ENCODE measurements at regions not wholly inside any gene's neighbourhood (a gene's known extent, or its start where the extent isn't known, plus 50 kb on each side); places are given as distances from the start of the nearest gene placed in this dataset.

- no peak for DNase-seq (ENCODE audit: low read depth, low spot score)
- no peaks in the 10 kb centered on the region; the same call in 1 of the 2 replicates for H3K27me3 ChIP-seq (ENCODE audit: control insufficient read depth, insufficient read depth, low read length)
- intact Hi-C loops (cut with micrococcal nuclease; ENCODE audit: unreplicated experiment) (no loop called here), in situ Hi-C loops (cut with HindIII; ENCODE audit: low pct_unique_long_range_greater_than_20kb, low sequenced_read_pairs) (no loop called here)
- no peaks in the 10 kb centered on the region for H3K4me1 ChIP-seq (ENCODE audit: control insufficient read depth, insufficient read depth, low read length)
- ChIA-PET POLR2A (no interaction called here), CTCF (no interaction called here)
- no peak overlapping the region for H3K27ac ChIP-seq (ENCODE audit: low read length)
- H3K9me3 ChIP-seq (ENCODE audit: control insufficient read depth, insufficient read depth, low read depth, low read length) = no peaks in the 10 kb centered on the region
- no peak overlapping the region for H3K4me3 ChIP-seq (ENCODE audit: low read depth in 2 of 2, low read length in 2 of 2)
- H3K36me3 ChIP-seq (ENCODE audit: control insufficient read depth, insufficient read depth, low read length) = no peaks in the 10 kb centered on the region
- no TSS peak for BruUV-seq (replicated peaks)
- no peak for TF ChIP-seq POLR2AphosphoS5 (IDR thresholded peaks at IDR 0.05; ENCODE audit: low read depth, low read length)
- no peak for ATAC-seq
Measured at GRCh38 chr2:65944213-65944612, 490.7 kb upstream of the MEIS1 start.

- no peaks in the 10 kb centered on the region for H3K9me3 ChIP-seq (ENCODE audit: control insufficient read depth, insufficient read depth, low read depth, low read length)
- ChIA-PET CTCF (no interaction called here), POLR2A (no interaction called here)
- H3K4me3 ChIP-seq (ENCODE audit: low read depth in 2 of 2, low read length in 2 of 2) = no peak overlapping the region
- ATAC-seq = no peak
- H3K27me3 ChIP-seq (ENCODE audit: control insufficient read depth, insufficient read depth, low read length) = no peaks in the 10 kb centered on the region; the same call in 1 of the 2 replicates
- BruUV-seq (replicated peaks) = no TSS peak
- intact Hi-C loops (cut with micrococcal nuclease; ENCODE audit: unreplicated experiment) (no loop called here), in situ Hi-C loops (cut with HindIII; ENCODE audit: low pct_unique_long_range_greater_than_20kb, low sequenced_read_pairs) (no loop called here)
- H3K4me1 ChIP-seq (ENCODE audit: control insufficient read depth, insufficient read depth, low read length) = no peaks in the 10 kb centered on the region
- DNase-seq (ENCODE audit: low read depth, low spot score) = no peak
- H3K27ac ChIP-seq (ENCODE audit: low read length) = no peak overlapping the region
- no peak for TF ChIP-seq TCF7L2 (IDR thresholded peaks at IDR 0.05; ENCODE audit: low read depth, low read length)
- TF ChIP-seq SIN3A (IDR thresholded peaks at IDR 0.05; ENCODE audit: borderline replicate concordance, insufficient read depth, low read depth, low read length) = no peak
- TF ChIP-seq, protein P1, sequence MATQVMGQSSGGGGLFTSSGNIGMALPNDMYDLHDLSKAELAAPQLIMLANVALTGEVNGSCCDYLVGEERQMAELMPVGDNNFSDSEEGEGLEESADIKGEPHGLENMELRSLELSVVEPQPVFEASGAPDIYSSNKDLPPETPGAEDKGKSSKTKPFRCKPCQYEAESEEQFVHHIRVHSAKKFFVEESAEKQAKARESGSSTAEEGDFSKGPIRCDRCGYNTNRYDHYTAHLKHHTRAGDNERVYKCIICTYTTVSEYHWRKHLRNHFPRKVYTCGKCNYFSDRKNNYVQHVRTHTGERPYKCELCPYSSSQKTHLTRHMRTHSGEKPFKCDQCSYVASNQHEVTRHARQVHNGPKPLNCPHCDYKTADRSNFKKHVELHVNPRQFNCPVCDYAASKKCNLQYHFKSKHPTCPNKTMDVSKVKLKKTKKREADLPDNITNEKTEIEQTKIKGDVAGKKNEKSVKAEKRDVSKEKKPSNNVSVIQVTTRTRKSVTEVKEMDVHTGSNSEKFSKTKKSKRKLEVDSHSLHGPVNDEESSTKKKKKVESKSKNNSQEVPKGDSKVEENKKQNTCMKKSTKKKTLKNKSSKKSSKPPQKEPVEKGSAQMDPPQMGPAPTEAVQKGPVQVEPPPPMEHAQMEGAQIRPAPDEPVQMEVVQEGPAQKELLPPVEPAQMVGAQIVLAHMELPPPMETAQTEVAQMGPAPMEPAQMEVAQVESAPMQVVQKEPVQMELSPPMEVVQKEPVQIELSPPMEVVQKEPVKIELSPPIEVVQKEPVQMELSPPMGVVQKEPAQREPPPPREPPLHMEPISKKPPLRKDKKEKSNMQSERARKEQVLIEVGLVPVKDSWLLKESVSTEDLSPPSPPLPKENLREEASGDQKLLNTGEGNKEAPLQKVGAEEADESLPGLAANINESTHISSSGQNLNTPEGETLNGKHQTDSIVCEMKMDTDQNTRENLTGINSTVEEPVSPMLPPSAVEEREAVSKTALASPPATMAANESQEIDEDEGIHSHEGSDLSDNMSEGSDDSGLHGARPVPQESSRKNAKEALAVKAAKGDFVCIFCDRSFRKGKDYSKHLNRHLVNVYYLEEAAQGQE (IDR thresholded peaks at IDR 0.05; ENCODE audit: insufficient read depth in 1 of 2, low read depth in 2 of 2, low read length in 1 of 2) = no peak
- H3K36me3 ChIP-seq (ENCODE audit: control insufficient read depth, insufficient read depth, low read length) = no peaks in the 10 kb centered on the region
Measured at GRCh38 chr2:65943099-65943786, 491.7 kb upstream of the MEIS1 start.

GRCh38 chr2:65940856-65941255 is 494.1 kb upstream of the MEIS1 start:
- POLR2A ChIA-PET = interaction anchor here (0.7 kb wide), 1 partner anchor 137 kb away, joined by 4 read pairs; no protein-coding TSS in a partner anchor
- Histone ChIP-seq H3K4me3 (ENCODE audit: low read depth in 2 of 2, low read length in 2 of 2) (no peak overlapping the region), H3K27ac (ENCODE audit: low read length) (no peak overlapping the region), H3K36me3 (ENCODE audit: control insufficient read depth, insufficient read depth, low read length) (no peaks in the 10 kb centered on the region), H3K9me3 (ENCODE audit: control insufficient read depth, insufficient read depth, low read depth, low read length) (no peaks in the 10 kb centered on the region), H3K4me1 (ENCODE audit: control insufficient read depth, insufficient read depth, low read length) (no peaks in the 10 kb centered on the region), H3K27me3 (ENCODE audit: control insufficient read depth, insufficient read depth, low read length) (no peaks in the 10 kb centered on the region)
- DNase-seq (ENCODE audit: low read depth, low spot score) = no peak
- in situ Hi-C loops (cut with HindIII; ENCODE audit: low pct_unique_long_range_greater_than_20kb, low sequenced_read_pairs) = no loop called here
- CTCF ChIA-PET = no interaction called here
- no TSS peak for BruUV-seq (replicated peaks)
- TF ChIP-seq CTCF (IDR thresholded peaks at IDR 0.05) = no peak
- no peak for TF ChIP-seq TCF7L2 (IDR thresholded peaks at IDR 0.05; ENCODE audit: low read depth, low read length)
- TF ChIP-seq POLR2AphosphoS5 (IDR thresholded peaks at IDR 0.05; ENCODE audit: low read depth, low read length) = no peak
- no peak for TF ChIP-seq SIN3A (IDR thresholded peaks at IDR 0.05; ENCODE audit: borderline replicate concordance, insufficient read depth, low read depth, low read length)
- TF ChIP-seq, protein P1 (IDR thresholded peaks at IDR 0.05; ENCODE audit: insufficient read depth in 1 of 2, low read depth in 2 of 2, low read length in 1 of 2) = no peak
- intact Hi-C loops (cut with micrococcal nuclease; ENCODE audit: unreplicated experiment) = no loop called here
- ATAC-seq = no peak

Measured in Panc1 (cell line).